ENCODE measurements at regions not wholly inside any gene's neighbourhood (a gene's known extent, or its start where the extent isn't known, plus 50 kb on each side); places are given as distances from the start of the nearest gene placed in this dataset.

DNA sequence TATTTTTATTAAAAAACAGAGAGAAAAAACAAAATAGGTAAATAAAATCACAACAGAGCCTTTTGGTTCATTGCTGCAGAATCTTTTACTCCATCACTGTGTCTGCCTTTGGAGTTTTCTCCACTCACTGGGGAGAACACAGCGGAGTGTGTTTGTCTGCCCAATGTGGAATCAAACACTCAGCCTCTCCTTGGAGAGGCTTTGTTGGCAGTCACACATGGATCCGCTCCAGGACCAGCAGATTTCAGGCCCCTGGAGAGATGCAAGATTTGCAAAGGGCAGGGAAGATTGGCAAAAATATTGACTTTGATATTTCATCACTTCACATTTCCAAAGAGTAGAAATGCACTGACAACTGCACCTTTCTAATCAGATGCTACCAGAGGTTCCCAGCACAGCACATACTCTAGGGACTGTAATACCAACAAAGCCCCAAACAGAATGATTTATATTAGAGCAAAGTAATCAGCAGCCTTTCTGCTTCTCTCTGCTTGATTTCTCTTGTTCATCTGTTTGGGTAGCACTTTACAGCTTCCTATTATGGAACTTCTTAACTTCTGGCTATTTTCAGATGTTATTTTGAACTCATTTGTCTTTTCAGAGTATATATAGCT is 1898.8 kb upstream of the PIK3C3 start:
- no peak overlapping the region for H3K4me3 ChIP-seq (ENCODE audit: low read length)
- peaks cover 28% of the 10 kb centered on the region for H3K27me3 Mint-ChIP-seq (ENCODE audit: insufficient read depth)
- H3K27ac ChIP-seq (ENCODE audit: low read depth, low read length): no peak overlapping the region
- TF ChIP-seq, protein P1, sequence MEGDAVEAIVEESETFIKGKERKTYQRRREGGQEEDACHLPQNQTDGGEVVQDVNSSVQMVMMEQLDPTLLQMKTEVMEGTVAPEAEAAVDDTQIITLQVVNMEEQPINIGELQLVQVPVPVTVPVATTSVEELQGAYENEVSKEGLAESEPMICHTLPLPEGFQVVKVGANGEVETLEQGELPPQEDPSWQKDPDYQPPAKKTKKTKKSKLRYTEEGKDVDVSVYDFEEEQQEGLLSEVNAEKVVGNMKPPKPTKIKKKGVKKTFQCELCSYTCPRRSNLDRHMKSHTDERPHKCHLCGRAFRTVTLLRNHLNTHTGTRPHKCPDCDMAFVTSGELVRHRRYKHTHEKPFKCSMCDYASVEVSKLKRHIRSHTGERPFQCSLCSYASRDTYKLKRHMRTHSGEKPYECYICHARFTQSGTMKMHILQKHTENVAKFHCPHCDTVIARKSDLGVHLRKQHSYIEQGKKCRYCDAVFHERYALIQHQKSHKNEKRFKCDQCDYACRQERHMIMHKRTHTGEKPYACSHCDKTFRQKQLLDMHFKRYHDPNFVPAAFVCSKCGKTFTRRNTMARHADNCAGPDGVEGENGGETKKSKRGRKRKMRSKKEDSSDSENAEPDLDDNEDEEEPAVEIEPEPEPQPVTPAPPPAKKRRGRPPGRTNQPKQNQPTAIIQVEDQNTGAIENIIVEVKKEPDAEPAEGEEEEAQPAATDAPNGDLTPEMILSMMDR (conservative IDR thresholded peaks at IDR 0.05): no peak
- no peaks in the 10 kb centered on the region for H3K9me3 Mint-ChIP-seq
- no peak for DNase-seq
- peaks cover 7% of the 10 kb centered on the region for H3K4me1 Mint-ChIP-seq
- peaks cover 36% of the 10 kb centered on the region for H3K27me3 ChIP-seq (ENCODE audit: control insufficient read depth, insufficient read depth, low read length, poor library complexity, severe bottlenecking)
- H3K36me3 ChIP-seq (ENCODE audit: control insufficient read depth, insufficient read depth, low read length): no peaks in the 10 kb centered on the region
- no peaks in the 10 kb centered on the region for H3K36me3 Mint-ChIP-seq (ENCODE audit: low read depth)
- no peak overlapping the region for H3K9ac ChIP-seq (ENCODE audit: extremely low read depth, low read length, poor library complexity, severe bottlenecking)
- no peak overlapping the region for H3K27ac Mint-ChIP-seq
- no peak overlapping the region for H3K4me3 Mint-ChIP-seq
- H3K9me3 ChIP-seq (ENCODE audit: control insufficient read depth, low read length): no peaks in the 10 kb centered on the region
- peaks cover 4% of the 10 kb centered on the region for H3K4me1 ChIP-seq (ENCODE audit: control insufficient read depth, insufficient read depth, low read length)
- 89% methylated on average over 2 of the region's 2 CpGs; no CpG with 5 or more reads in 1 of the 2 experiments for WGBS, 2 experiments (ENCODE audit: insufficient coverage in 1 of 2, insufficient read length in 1 of 2)

DNA sequence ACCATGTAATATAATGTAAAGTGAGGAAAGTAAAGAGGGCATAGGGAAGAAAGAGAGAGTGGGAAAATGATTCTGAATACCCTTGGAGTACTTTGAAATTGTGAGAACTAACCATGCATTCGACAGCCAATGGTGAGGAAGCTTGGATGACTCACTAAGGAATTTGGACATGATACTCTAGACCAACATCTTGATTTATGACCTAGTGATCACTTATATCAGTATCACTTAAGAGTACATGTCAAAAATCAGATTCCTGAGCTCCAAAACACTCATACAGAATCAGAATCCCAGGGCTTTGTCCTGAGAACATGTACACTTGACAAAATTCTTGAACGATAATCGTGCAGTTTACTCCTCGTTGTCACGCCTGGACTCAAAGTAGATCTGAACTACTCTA is 1899.8 kb upstream of the PIK3C3 start:
- peaks cover 8% of the 10 kb centered on the region for H3K4me1 Mint-ChIP-seq
- H3K36me3 Mint-ChIP-seq (ENCODE audit: low read depth): no peaks in the 10 kb centered on the region
- H3K27me3 ChIP-seq (ENCODE audit: control insufficient read depth, insufficient read depth, low read length, poor library complexity, severe bottlenecking): peaks cover 27% of the 10 kb centered on the region
- no peak for DNase-seq
- 92 to 96% methylated on average over 4 to 5 of the region's 5 CpGs for WGBS, 2 experiments (ENCODE audit: insufficient coverage in 1 of 2, insufficient read length in 1 of 2)
- no peak overlapping the region for H3K27ac ChIP-seq (ENCODE audit: low read depth, low read length)
- no peaks in the 10 kb centered on the region for H3K9me3 Mint-ChIP-seq
- H3K9me3 ChIP-seq (ENCODE audit: control insufficient read depth, low read length): no peaks in the 10 kb centered on the region
- TF ChIP-seq, protein P1 (conservative IDR thresholded peaks at IDR 0.05): no peak
- no peaks in the 10 kb centered on the region for H3K36me3 ChIP-seq (ENCODE audit: control insufficient read depth, insufficient read depth, low read length)
- no peak overlapping the region for H3K4me3 ChIP-seq (ENCODE audit: low read length)
- H3K27me3 Mint-ChIP-seq (ENCODE audit: insufficient read depth): peaks cover 20% of the 10 kb centered on the region
- peaks cover 4% of the 10 kb centered on the region for H3K4me1 ChIP-seq (ENCODE audit: control insufficient read depth, insufficient read depth, low read length)
- no peak overlapping the region for H3K9ac ChIP-seq (ENCODE audit: extremely low read depth, low read length, poor library complexity, severe bottlenecking)
- no peak overlapping the region for H3K4me3 Mint-ChIP-seq
- H3K27ac Mint-ChIP-seq: no peak overlapping the region

DNA sequence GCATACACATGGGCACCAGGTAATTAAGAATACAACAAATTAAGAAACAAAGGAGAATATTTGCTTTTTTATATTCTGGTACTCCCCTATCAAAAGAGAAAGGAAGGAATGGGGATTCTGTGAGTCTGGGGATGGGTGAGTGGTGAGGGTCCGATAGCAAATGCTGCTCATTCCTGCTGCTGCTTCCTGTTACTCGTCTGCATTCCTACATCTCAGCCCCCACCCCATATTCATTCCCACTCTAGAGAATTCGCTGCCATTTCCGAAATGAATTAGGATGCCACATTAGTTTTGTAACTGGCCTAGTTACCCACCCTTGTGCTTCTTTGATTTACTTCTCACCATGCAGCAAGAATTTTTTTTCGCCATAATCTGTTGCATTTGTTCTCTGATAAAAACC is 1905.3 kb upstream of the PIK3C3 start:
- peaks cover 17% of the 10 kb centered on the region for H3K27me3 Mint-ChIP-seq (ENCODE audit: insufficient read depth)

More for the DNA sequence above, 1905.3 kb upstream of the PIK3C3 start:
- Histone ChIP-seq H3K36me3 (ENCODE audit: control insufficient read depth, insufficient read depth, low read length) (no peaks in the 10 kb centered on the region), H3K9me3 (ENCODE audit: control insufficient read depth, low read length) (no peaks in the 10 kb centered on the region), H3K4me1 (ENCODE audit: control insufficient read depth, insufficient read depth, low read length) (no peaks in the 10 kb centered on the region), H3K27ac (ENCODE audit: low read depth, low read length) (no peak overlapping the region), H3K4me3 (ENCODE audit: low read length) (no peak overlapping the region), H3K9ac (ENCODE audit: extremely low read depth, low read length, poor library complexity, severe bottlenecking) (no peak overlapping the region), H3K27me3 (ENCODE audit: control insufficient read depth, insufficient read depth, low read length, poor library complexity, severe bottlenecking) (peaks cover 23% of the 10 kb centered on the region)
- no peaks in the 10 kb centered on the region for H3K9me3 Mint-ChIP-seq
- TF ChIP-seq, protein P1 (conservative IDR thresholded peaks at IDR 0.05): no peak
- 79 to 84% methylated on average over 3 to 4 of the region's 5 CpGs for WGBS, 2 experiments (ENCODE audit: insufficient coverage in 1 of 2, insufficient read length in 1 of 2)
- no peak for DNase-seq
- no peak overlapping the region for H3K4me3 Mint-ChIP-seq
- H3K4me1 Mint-ChIP-seq: peaks cover 12% of the 10 kb centered on the region
- H3K27ac Mint-ChIP-seq: no peak overlapping the region
- H3K36me3 Mint-ChIP-seq (ENCODE audit: low read depth): no peaks in the 10 kb centered on the region

Measured in endodermal cell (in vitro differentiated cells).